Spleen (tissue), 7 donors: ENCODE measurements at regions not wholly inside any gene's neighbourhood (a gene's known extent, or its start where the extent isn't known, plus 50 kb on each side); places are given as distances from the start of the nearest gene placed in this dataset.

Experiments used
- POLR2A ChIP-seq, 3 donors: fragments of 450-650 bp; IDR thresholded peaks; one replicate each; pipeline ENCODE4 v1.5.1; 2017; ENCODE audit warnings: antibody characterized with exemption in 3 of 3, mild to moderate bottlenecking in 1 of 3
- POLR2AphosphoS5 ChIP-seq, 3 donors: sonication (generic); formaldehyde crosslinking; IDR thresholded peaks; one replicate each; pipeline ENCODE4 v1.5.1; 2017; ENCODE audit warnings: antibody characterized with exemption in 3 of 3
- TF ChIP-seq, protein P1 (sequence below), 11 experiments: fragments of 200-600 bp in 7 of 11; fragments of 450-650 bp in 4 of 11; sonication (generic) in 4 of 11; IDR thresholded peaks in 8 of 11; conservative IDR thresholded peaks in 3 of 11; 1 replicate in 7 of 11; 2 replicates in 4 of 11; pipeline versions ENCODE4 v1.4.0 to v1.8.0; 2016 to 2021; ENCODE audit warnings: antibody characterized with exemption in 11 of 11, inconsistent platforms in 4 of 11, mild to moderate bottlenecking in 1 of 11
- donor health status: DM: no; HTN: no; CAD: no; lungs with moderate emphysema.
- donor health status: DM: no; HTN: no; CAD: no.
- donor health status: DM: no; HTN: no; CAD: no.

DNA sequence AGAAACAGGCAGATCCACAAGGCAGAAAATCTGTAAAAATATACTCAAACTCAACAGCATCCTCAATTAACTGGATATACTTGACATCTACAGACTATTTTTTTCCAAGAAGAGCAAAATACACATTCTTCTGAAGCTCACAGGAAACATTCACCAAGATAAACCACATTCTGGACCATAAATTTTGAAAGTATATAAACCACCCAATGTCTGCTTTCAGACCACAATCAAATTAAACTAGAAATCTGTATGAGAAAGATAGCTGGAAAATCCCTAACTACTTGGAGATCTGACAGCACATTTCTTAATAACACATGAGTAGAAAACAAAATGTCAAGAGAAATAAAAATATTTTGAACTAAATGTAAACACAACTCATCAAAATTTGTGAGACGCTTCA is 195.5 kb downstream of the ERMARD start:
- TF ChIP-seq, protein P1, sequence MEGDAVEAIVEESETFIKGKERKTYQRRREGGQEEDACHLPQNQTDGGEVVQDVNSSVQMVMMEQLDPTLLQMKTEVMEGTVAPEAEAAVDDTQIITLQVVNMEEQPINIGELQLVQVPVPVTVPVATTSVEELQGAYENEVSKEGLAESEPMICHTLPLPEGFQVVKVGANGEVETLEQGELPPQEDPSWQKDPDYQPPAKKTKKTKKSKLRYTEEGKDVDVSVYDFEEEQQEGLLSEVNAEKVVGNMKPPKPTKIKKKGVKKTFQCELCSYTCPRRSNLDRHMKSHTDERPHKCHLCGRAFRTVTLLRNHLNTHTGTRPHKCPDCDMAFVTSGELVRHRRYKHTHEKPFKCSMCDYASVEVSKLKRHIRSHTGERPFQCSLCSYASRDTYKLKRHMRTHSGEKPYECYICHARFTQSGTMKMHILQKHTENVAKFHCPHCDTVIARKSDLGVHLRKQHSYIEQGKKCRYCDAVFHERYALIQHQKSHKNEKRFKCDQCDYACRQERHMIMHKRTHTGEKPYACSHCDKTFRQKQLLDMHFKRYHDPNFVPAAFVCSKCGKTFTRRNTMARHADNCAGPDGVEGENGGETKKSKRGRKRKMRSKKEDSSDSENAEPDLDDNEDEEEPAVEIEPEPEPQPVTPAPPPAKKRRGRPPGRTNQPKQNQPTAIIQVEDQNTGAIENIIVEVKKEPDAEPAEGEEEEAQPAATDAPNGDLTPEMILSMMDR (IDR thresholded peaks at IDR 0.05 in 8 of 11, conservative IDR thresholded peaks at IDR 0.05 in 3 of 11): no peak
- no peak for TF ChIP-seq POLR2A (IDR thresholded peaks at IDR 0.05)
- no peak for TF ChIP-seq POLR2AphosphoS5 (IDR thresholded peaks at IDR 0.05)
